WTC11 (cell line): ENCODE measurements at regions not wholly inside any gene's neighbourhood (a gene's known extent, or its start where the extent isn't known, plus 50 kb on each side); places are given as distances from the start of the nearest gene placed in this dataset.

Experiments used
- CTCF ChIP-seq: fragments of 200-600 bp; IDR thresholded peaks from 2 replicates; pipeline ENCODE4 v1.8.0; 2022; ENCODE audit warnings: antibody characterized with exemption
- RELA ChIP-seq: sonication (generic); formaldehyde crosslinking; IDR thresholded peaks from 2 replicates; pipeline ENCODE4 v1.8.1; 2022; ENCODE audit warnings: missing genetic modification reagents, mild to moderate bottlenecking, borderline replicate concordance
- TF ChIP-seq, protein P1 (sequence below): sonication (generic); formaldehyde crosslinking; IDR thresholded peaks from 2 replicates; pipeline ENCODE4 v1.8.0; 2023; ENCODE audit warnings: missing genetic modification reagents

GRCh38 chr1:228851193-228851592 lies 115.9 kb downstream of the RHOU start:
- no peak for TF ChIP-seq RELA (CRISPR knock-in tag)
- no peak for TF ChIP-seq CTCF
- TF ChIP-seq, protein P1, sequence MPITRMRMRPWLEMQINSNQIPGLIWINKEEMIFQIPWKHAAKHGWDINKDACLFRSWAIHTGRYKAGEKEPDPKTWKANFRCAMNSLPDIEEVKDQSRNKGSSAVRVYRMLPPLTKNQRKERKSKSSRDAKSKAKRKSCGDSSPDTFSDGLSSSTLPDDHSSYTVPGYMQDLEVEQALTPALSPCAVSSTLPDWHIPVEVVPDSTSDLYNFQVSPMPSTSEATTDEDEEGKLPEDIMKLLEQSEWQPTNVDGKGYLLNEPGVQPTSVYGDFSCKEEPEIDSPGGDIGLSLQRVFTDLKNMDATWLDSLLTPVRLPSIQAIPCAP (CRISPR knock-in tag): no peak
